Upper lobe of left lung (tissue), 4 donors: ENCODE measurements at regions not wholly inside any gene's neighbourhood (a gene's known extent, or its start where the extent isn't known, plus 50 kb on each side); places are given as distances from the start of the nearest gene placed in this dataset.

ENCODE experiments used
- CTCF ChIP-seq, 6 experiments: fragments of 450-650 bp in 4 of 6; fragments of 200-600 bp in 2 of 6; sonication (generic) in 2 of 6; IDR thresholded peaks; one replicate each; pipeline ENCODE4 v1.5.1; 2016 to 2019; ENCODE audit warnings: antibody characterized with exemption in 6 of 6
- EP300 ChIP-seq, 4 donors: sonication (generic); formaldehyde crosslinking; IDR thresholded peaks; one replicate each; pipeline ENCODE4 v1.5.1; 2017; ENCODE audit warnings: antibody characterized with exemption in 4 of 4, control low read depth in 2 of 4
- POLR2A ChIP-seq, 4 donors: fragments of 450-650 bp; IDR thresholded peaks; one replicate each; pipeline ENCODE4 v1.5.1; 2016 to 2017; ENCODE audit warnings: antibody characterized with exemption in 4 of 4, mild to moderate bottlenecking in 2 of 4
- POLR2AphosphoS5 ChIP-seq, 2 donors: sonication (generic); formaldehyde crosslinking; IDR thresholded peaks; one replicate each; pipeline ENCODE4 v1.5.1; 2017; ENCODE audit warnings: antibody characterized with exemption in 2 of 2

- TF ChIP-seq POLR2A (IDR thresholded peaks at IDR 0.05) (no peak), CTCF (IDR thresholded peaks at IDR 0.05) (no peak), POLR2AphosphoS5 (IDR thresholded peaks at IDR 0.05) (no peak), EP300 (IDR thresholded peaks at IDR 0.05) (no peak)
These were observed 550.7 kb downstream of the PKHD1 start for GRCh38 chr6:51536728-51537127.
